ENCODE measurements at regions not wholly inside any gene's neighbourhood (a gene's known extent, or its start where the extent isn't known, plus 50 kb on each side); places are given as distances from the start of the nearest gene placed in this dataset.

GRCh38 chr9:3628239-3628638 is 102.4 kb upstream of the RFX3 start:
- no peak for DNase-seq (ENCODE audit: low read depth, low spot score)
- in situ Hi-C loops (cut with HindIII; ENCODE audit: low sequenced_read_pairs): no loop called here
- no peak overlapping the region for H3K4me3 ChIP-seq (ENCODE audit: low read depth, low read length)
- TF ChIP-seq CTCF (IDR thresholded peaks at IDR 0.05; ENCODE audit: low read depth, low read length): no peak

GRCh38 chr9:3608011-3608410 is 82.2 kb upstream of the RFX3 start:
- no peak overlapping the region for H3K4me3 ChIP-seq (ENCODE audit: low read depth, low read length)
- no peak for DNase-seq (ENCODE audit: low read depth, low spot score)
- TF ChIP-seq CTCF (IDR thresholded peaks at IDR 0.05; ENCODE audit: low read depth, low read length): no peak
- in situ Hi-C loops (cut with HindIII; ENCODE audit: low sequenced_read_pairs): no loop called here

GRCh38 chr9:3600672-3601071 is 74.9 kb upstream of the RFX3 start:
- in situ Hi-C loops (cut with HindIII; ENCODE audit: low sequenced_read_pairs): no loop called here
- no peak for DNase-seq (ENCODE audit: low read depth, low spot score)
- no peak for TF ChIP-seq CTCF (IDR thresholded peaks at IDR 0.05; ENCODE audit: low read depth, low read length)
- H3K4me3 ChIP-seq (ENCODE audit: low read depth, low read length): no peak overlapping the region

- no peak overlapping the region for H3K4me3 ChIP-seq (ENCODE audit: low read depth, low read length)
- TF ChIP-seq CTCF (IDR thresholded peaks at IDR 0.05; ENCODE audit: low read depth, low read length): no peak
- in situ Hi-C loops (cut with HindIII; ENCODE audit: low sequenced_read_pairs): no loop called here
- DNase-seq (ENCODE audit: low read depth, low spot score): no peak
Observed at GRCh38 chr9:3597792-3598191, 72.0 kb upstream of the RFX3 start.

- in situ Hi-C loops (cut with HindIII; ENCODE audit: low sequenced_read_pairs): no loop called here
- TF ChIP-seq CTCF (IDR thresholded peaks at IDR 0.05; ENCODE audit: low read depth, low read length): no peak
Observed at GRCh38 chr9:3586066-3586465, 60.3 kb upstream of the RFX3 start.

GRCh38 chr9:3585606-3586005 is 59.8 kb upstream of the RFX3 start:
- no peak for TF ChIP-seq CTCF (IDR thresholded peaks at IDR 0.05; ENCODE audit: low read depth, low read length)
- H3K4me3 ChIP-seq (ENCODE audit: low read depth, low read length): no peak overlapping the region
- no peak for DNase-seq (ENCODE audit: low read depth, low spot score)
- in situ Hi-C loops (cut with HindIII; ENCODE audit: low sequenced_read_pairs): no loop called here

More at GRCh38 chr9:3586066-3586465, 60.3 kb upstream of the RFX3 start:
- no peak for DNase-seq (ENCODE audit: low read depth, low spot score)
- no peak overlapping the region for H3K4me3 ChIP-seq (ENCODE audit: low read depth, low read length)

GRCh38 chr9:3578786-3579185 is 53.0 kb upstream of the RFX3 start:
- no peak for TF ChIP-seq CTCF (IDR thresholded peaks at IDR 0.05; ENCODE audit: low read depth, low read length)
- DNase-seq (ENCODE audit: low read depth, low spot score): peak; percentile 72
- in situ Hi-C loops (cut with HindIII; ENCODE audit: low sequenced_read_pairs): no loop called here
- no peak overlapping the region for H3K4me3 ChIP-seq (ENCODE audit: low read depth, low read length)

Data from astrocyte of the spinal cord (primary cell).